K562 (cell line): ENCODE measurements at regions not wholly inside any gene's neighbourhood (a gene's known extent, or its start where the extent isn't known, plus 50 kb on each side); places are given as distances from the start of the nearest gene placed in this dataset.

Experiments
- ATAC-seq: fragments of 200-7000 bp; cut with Tn5 transposase; 3 replicates; pipeline ENCODE4 v1.9.1; 2020; ENCODE audit warnings: moderate library complexity
- BruUV-seq: library from RNA; stranded (reverse); fragments of 400-500 nt; replicated peaks from 2 replicates; lab custom pipeline; 2021; lab: Mats Ljungman, UMichigan
- CTCF ChIA-PET: fragments of 300-600 bp; formaldehyde crosslinking; extraction: SDS; loops from one replicate; lab custom pipeline; 2021; ENCODE audit warnings: low intra/inter-chr PET ratio; lab: Yijun Ruan, JAX
- POLR2A ChIA-PET: fragments of 300-600, 350-650 bp; sonication (Branson Sonifier 250); formaldehyde crosslinking; extraction: SDS; loops from one replicate; lab custom pipeline; 2021; ENCODE audit warnings: antibody characterized with exemption, inconsistent platforms; lab: Yijun Ruan, JAX
- DNase-seq, 4 experiments: peaks; one replicate each; pipeline versions ENCODE4 v3.0.0 to v3.0.0-alpha.2; 2011 to 2018; ENCODE audit warnings: low spot score in 3 of 4, mixed read lengths in 3 of 4; ENCODE audit errors: extremely low read depth in 1 of 4
- FAIRE-seq: peaks from 2 replicates; lab custom pipeline; 2011; peaks lifted over from hg19 to GRCh38; lab: Jason Lieb, UNC
- H2AFZ ChIP-seq: 2 replicates; pipeline ENCODE4 v1.6.0; 2011; ENCODE audit warnings: low read depth, low read length, control low read depth, inconsistent platforms
- H3K27ac ChIP-seq: fragments of 200-600 bp; 3 replicates; pipeline ENCODE4 v1.8.0; 2011; ENCODE audit warnings: low read depth, mild to moderate bottlenecking, control low read depth, inconsistent platforms, low read length, moderate library complexity, mixed read lengths; ENCODE audit errors: extremely low read depth
- H3K27me3 ChIP-seq, 2 experiments: fragments of 300-600 bp in 1 of 2; 2 replicates in 1 of 2; 3 replicates in 1 of 2; pipeline versions ENCODE4 v1.6.0 to v1.8.0; 2011; ENCODE audit warnings: inconsistent platforms in 2 of 2, low read length in 2 of 2, mild to moderate bottlenecking in 1 of 2, mixed read lengths in 1 of 2, moderate library complexity in 1 of 2; ENCODE audit not compliant: control insufficient read depth in 2 of 2, insufficient read depth in 2 of 2
- H3K36me3 ChIP-seq: fragments of 300-600 bp; 3 replicates; pipeline ENCODE4 v1.8.0; 2011; ENCODE audit warnings: mild to moderate bottlenecking, low read length, inconsistent platforms; ENCODE audit not compliant: control insufficient read depth, insufficient read depth
- H3K4me1 ChIP-seq, 2 experiments: fragments of 200-600 bp in 1 of 2; replicated peaks in 1 of 2; 2 replicates in 1 of 2; 3 replicates in 1 of 2; pipeline versions ENCODE4 v1.5.1 to v1.8.0; 2011; ENCODE audit warnings: inconsistent platforms in 2 of 2, low read length in 2 of 2, mild to moderate bottlenecking in 1 of 2, mixed read lengths in 1 of 2, moderate library complexity in 1 of 2; ENCODE audit not compliant: control insufficient read depth in 2 of 2, insufficient read depth in 2 of 2
- H3K4me2 ChIP-seq: 2 replicates; pipeline ENCODE4 v1.6.1; 2011; ENCODE audit warnings: low read length, control low read depth, inconsistent platforms, mixed read lengths; ENCODE audit not compliant: insufficient read depth
- H3K4me3 ChIP-seq: fragments of 200-600 bp; sonication (generic), shearing (Covaris generic); 2 replicates; pipeline ENCODE4 v1.5.1; 2016; ENCODE audit warnings: control low read depth, inconsistent platforms
- H3K79me2 ChIP-seq: fragments of 200-600 bp; 3 replicates; pipeline ENCODE4 v1.8.0; 2011; ENCODE audit warnings: low read length, inconsistent platforms; ENCODE audit not compliant: control insufficient read depth, insufficient read depth
- H3K9ac ChIP-seq, 2 experiments: 2 replicates each; pipeline versions ENCODE4 v1.6.0 to v1.6.1; 2011; ENCODE audit warnings: low read depth in 2 of 2, low read length in 2 of 2, control low read depth in 1 of 2, inconsistent platforms in 1 of 2, mild to moderate bottlenecking in 1 of 2, mixed read lengths in 1 of 2; ENCODE audit not compliant: insufficient read depth in 1 of 2
- H3K9me1 ChIP-seq: one replicate; pipeline ENCODE4 v1.6.0; 2011; ENCODE audit warnings: inconsistent platforms, mild to moderate bottlenecking, low read length, moderate library complexity; ENCODE audit not compliant: control insufficient read depth, insufficient read depth
- H3K9me3 ChIP-seq: replicated peaks from 2 replicates; pipeline ENCODE4 v1.5.1; 2011; ENCODE audit warnings: low read depth, low read length, inconsistent platforms; ENCODE audit not compliant: control insufficient read depth, insufficient read depth
- H4K20me1 ChIP-seq: replicated peaks from 2 replicates; pipeline ENCODE4 v1.6.1; 2011; ENCODE audit warnings: low read length, inconsistent platforms, mixed read lengths; ENCODE audit not compliant: control insufficient read depth, insufficient read depth
- NCOR1 ChIP-seq: fragments of 450-650 bp; IDR thresholded peaks from 2 replicates; pipeline ENCODE4 v1.6.1; 2016; ENCODE audit warnings: mild to moderate bottlenecking, moderate library complexity
- STAT5A ChIP-seq: IDR thresholded peaks from 2 replicates; pipeline ENCODE4 v1.6.1; 2012; ENCODE audit warnings: low read length, inconsistent platforms, borderline replicate concordance
- ZSCAN32 ChIP-seq: fragments of 450-650 bp; formaldehyde crosslinking; IDR thresholded peaks from 2 replicates; pipeline ENCODE4 v1.4.0; 2020; ENCODE audit warnings: mild to moderate bottlenecking, moderate library complexity
- WGBS: fragments of 100-300 bp; shearing (Covaris generic); methylation state at CpG from one replicate; pipeline ENCODE4 v1.1.6; 2016; ENCODE audit warnings: low coverage, mixed read lengths; ENCODE audit not compliant: insufficient coverage; ENCODE audit errors: missing lambda C conversion rate; 5-methylcytosine and 5-hydroxymethylcytosine counted together
- in situ Hi-C: fragments of 300-500 bp; cut with MboI; formaldehyde crosslinking; loops from 4 replicates; pipeline ENCODE4 v1.15.0; 2018; ENCODE audit warnings: inconsistent platforms, mixed read lengths
- intact Hi-C: fragments of 100-400 bp; cut with micrococcal nuclease; formaldehyde crosslinking; loops from 2 replicates; pipeline ENCODE4 v1.14.2; 2022
- TF ChIP-seq, protein P1 (sequence below): sonication (generic); formaldehyde crosslinking; IDR thresholded peaks from 2 replicates; pipeline ENCODE4 v1.8.1; 2023; ENCODE audit warnings: mild to moderate bottlenecking, missing genetic modification reagents
- TF ChIP-seq, protein P2 (sequence below): fragments of 250-450 bp; sonication (Bioruptor Pico); IDR thresholded peaks from 2 replicates; pipeline ENCODE4 v1.8.0; 2022; ENCODE audit warnings: inconsistent platforms, mild to moderate bottlenecking, moderate library complexity, borderline replicate concordance

DNA sequence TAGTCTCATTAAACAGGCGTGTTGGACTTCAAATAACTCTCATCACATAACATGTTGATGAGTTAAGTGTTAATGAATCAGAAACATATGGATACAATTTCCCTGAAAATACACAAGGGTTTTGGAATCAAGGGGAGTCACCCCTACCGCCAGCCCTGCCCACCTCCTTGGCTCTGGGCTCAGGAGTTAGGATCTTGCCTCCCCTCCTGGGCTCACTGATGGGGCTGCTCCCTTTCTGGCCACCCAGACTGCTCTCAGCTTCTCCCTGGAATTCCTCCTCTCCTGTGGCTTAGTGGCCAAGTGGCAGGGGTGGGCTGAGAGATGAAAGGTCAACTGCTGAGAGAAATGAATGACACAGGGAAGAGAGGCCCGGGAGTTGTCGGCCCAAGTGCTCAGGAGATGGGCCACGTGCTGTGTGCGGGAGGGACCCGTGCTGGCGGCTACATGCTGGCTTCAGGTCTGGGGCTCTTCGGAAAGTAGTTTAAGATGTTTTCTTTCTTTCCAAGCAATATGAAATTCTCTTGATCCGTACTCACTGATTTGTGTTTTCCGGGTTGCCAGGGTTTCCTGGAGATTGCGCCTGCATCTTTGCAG, 55.8 kb upstream of the TNP1 start:
- FAIRE-seq: no peak
- Histone ChIP-seq H2AFZ (no peak overlapping the region), H3K9me3 (no peaks in the 10 kb centered on the region), H3K9me1 (no peaks in the 10 kb centered on the region), H3K4me3 (no peak overlapping the region), H3K27me3 (peaks cover 0 to 29% of the 10 kb centered on the region in 2 experiments; a peak in 4 of 5 replicates), H3K79me2 (no peaks in the 10 kb centered on the region), H3K27ac (no peak overlapping the region), H3K4me2 (no peak overlapping the region), H3K36me3 (no peaks in the 10 kb centered on the region), H3K9ac (no peak overlapping the region), H4K20me1 (no peaks in the 10 kb centered on the region), H3K4me1 (peaks cover 0 to 3% of the 10 kb centered on the region in 2 experiments; a peak in 1 of 5 replicates)
- ChIA-PET POLR2A (no interaction called here), CTCF (no interaction called here)
- 10% methylated on average over 5 of the region's 12 CpGs for WGBS
- BruUV-seq: no TSS peak
- DNase-seq: no peak
- no peak for ATAC-seq
- in situ Hi-C loops: no loop called here
- TF ChIP-seq, protein P1, sequence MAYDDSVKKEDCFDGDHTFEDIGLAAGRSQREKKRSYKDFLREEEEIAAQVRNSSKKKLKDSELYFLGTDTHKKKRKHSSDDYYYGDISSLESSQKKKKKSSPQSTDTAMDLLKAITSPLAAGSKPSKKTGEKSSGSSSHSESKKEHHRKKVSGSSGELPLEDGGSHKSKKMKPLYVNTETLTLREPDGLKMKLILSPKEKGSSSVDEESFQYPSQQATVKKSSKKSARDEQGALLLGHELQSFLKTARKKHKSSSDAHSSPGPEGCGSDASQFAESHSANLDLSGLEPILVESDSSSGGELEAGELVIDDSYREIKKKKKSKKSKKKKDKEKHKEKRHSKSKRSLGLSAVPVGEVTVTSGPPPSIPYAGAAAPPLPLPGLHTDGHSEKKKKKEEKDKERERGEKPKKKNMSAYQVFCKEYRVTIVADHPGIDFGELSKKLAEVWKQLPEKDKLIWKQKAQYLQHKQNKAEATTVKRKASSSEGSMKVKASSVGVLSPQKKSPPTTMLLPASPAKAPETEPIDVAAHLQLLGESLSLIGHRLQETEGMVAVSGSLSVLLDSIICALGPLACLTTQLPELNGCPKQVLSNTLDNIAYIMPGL (CRISPR knock-in tag): no peak
- TF ChIP-seq NCOR1: no peak
- TF ChIP-seq, protein P2, sequence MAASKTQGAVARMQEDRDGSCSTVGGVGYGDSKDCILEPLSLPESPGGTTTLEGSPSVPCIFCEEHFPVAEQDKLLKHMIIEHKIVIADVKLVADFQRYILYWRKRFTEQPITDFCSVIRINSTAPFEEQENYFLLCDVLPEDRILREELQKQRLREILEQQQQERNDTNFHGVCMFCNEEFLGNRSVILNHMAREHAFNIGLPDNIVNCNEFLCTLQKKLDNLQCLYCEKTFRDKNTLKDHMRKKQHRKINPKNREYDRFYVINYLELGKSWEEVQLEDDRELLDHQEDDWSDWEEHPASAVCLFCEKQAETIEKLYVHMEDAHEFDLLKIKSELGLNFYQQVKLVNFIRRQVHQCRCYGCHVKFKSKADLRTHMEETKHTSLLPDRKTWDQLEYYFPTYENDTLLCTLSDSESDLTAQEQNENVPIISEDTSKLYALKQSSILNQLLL (CRISPR knock-in tag): no peak
- TF ChIP-seq ZSCAN32: no peak
- no peak for TF ChIP-seq STAT5A
- intact Hi-C loops: loop anchor here (10.0 kb wide), 1 partner anchor 141 kb away; no protein-coding TSS in a partner anchor
